ENCODE measurements at regions not wholly inside any gene's neighbourhood (a gene's known extent, or its start where the extent isn't known, plus 50 kb on each side); places are given as distances from the start of the nearest gene placed in this dataset.

- Histone ChIP-seq H3K4me3 (ENCODE audit: insufficient read depth, low read length, poor library complexity, severe bottlenecking) (no peak overlapping the region), H3K36me3 (ENCODE audit: low read length) (no peaks in the 10 kb centered on the region), H3F3A (ENCODE audit: insufficient read depth) (no peaks in the 10 kb centered on the region), H4K20me1 (ENCODE audit: low read depth, low read length) (no peaks in the 10 kb centered on the region), H3K27ac (ENCODE audit: low read depth, low read length) (no peak overlapping the region), H3K9me3 (ENCODE audit: insufficient read depth, low read length) (peaks cover 4% of the 10 kb centered on the region; the same call in 1 of the 2 replicates), H3K9me2 (replicated peaks; ENCODE audit: insufficient read depth, low read length) (no peaks in the 10 kb centered on the region), H2AFZ (ENCODE audit: low read depth, low read length, severe bottlenecking) (no peak overlapping the region), H3K9ac (ENCODE audit: low read length) (no peak overlapping the region), H3K4me2 (ENCODE audit: low read depth, low read length, poor library complexity, severe bottlenecking) (no peak overlapping the region), H3K79me2 (ENCODE audit: insufficient read depth, low read length) (no peaks in the 10 kb centered on the region), H3K27me3 (ENCODE audit: low read length) (no peaks in the 10 kb centered on the region)
- TF ChIP-seq EZH2phosphoT487 (conservative IDR thresholded peaks at IDR 0.05; ENCODE audit: low read length), result no peak
- no peak for TF ChIP-seq CTCF (IDR thresholded peaks at IDR 0.05; ENCODE audit: insufficient read depth, low read length, poor library complexity, severe bottlenecking)
Measured at GRCh38 chr15:46636206-46636605, 1001.4 kb downstream of the SQOR start.

- no peak for TF ChIP-seq CTCF (IDR thresholded peaks at IDR 0.05; ENCODE audit: insufficient read depth, low read length, poor library complexity, severe bottlenecking)
- no peak for TF ChIP-seq EZH2phosphoT487 (conservative IDR thresholded peaks at IDR 0.05; ENCODE audit: low read length)
- Histone ChIP-seq H3K27ac (ENCODE audit: low read depth, low read length) (no peak overlapping the region), H3K79me2 (ENCODE audit: insufficient read depth, low read length) (no peaks in the 10 kb centered on the region), H3K4me2 (ENCODE audit: low read depth, low read length, poor library complexity, severe bottlenecking) (no peak overlapping the region), H3K4me3 (ENCODE audit: insufficient read depth, low read length, poor library complexity, severe bottlenecking) (no peak overlapping the region), H3K27me3 (ENCODE audit: low read length) (no peaks in the 10 kb centered on the region), H3K36me3 (ENCODE audit: low read length) (no peaks in the 10 kb centered on the region), H3K9me3 (ENCODE audit: insufficient read depth, low read length) (no peaks in the 10 kb centered on the region), H4K20me1 (ENCODE audit: low read depth, low read length) (no peaks in the 10 kb centered on the region), H3F3A (ENCODE audit: insufficient read depth) (no peaks in the 10 kb centered on the region), H3K9me2 (replicated peaks; ENCODE audit: insufficient read depth, low read length) (no peaks in the 10 kb centered on the region), H2AFZ (ENCODE audit: low read depth, low read length, severe bottlenecking) (no peak overlapping the region), H3K9ac (ENCODE audit: low read length) (no peak overlapping the region)
Measured at GRCh38 chr15:46644501-46645481, 1010.0 kb downstream of the SQOR start.

GRCh38 chr15:46646490-46646889, 1011.7 kb downstream of the SQOR start:
- H3K9me2 ChIP-seq (replicated peaks; ENCODE audit: insufficient read depth, low read length), result no peaks in the 10 kb centered on the region
- no peaks in the 10 kb centered on the region for H4K20me1 ChIP-seq (ENCODE audit: low read depth, low read length)
- no peak overlapping the region for H3K4me2 ChIP-seq (ENCODE audit: low read depth, low read length, poor library complexity, severe bottlenecking)
- no peak overlapping the region for H2AFZ ChIP-seq (ENCODE audit: low read depth, low read length, severe bottlenecking)
- H3K4me3 ChIP-seq (ENCODE audit: insufficient read depth, low read length, poor library complexity, severe bottlenecking), result no peak overlapping the region
- no peak overlapping the region for H3K9ac ChIP-seq (ENCODE audit: low read length)
- no peaks in the 10 kb centered on the region for H3K36me3 ChIP-seq (ENCODE audit: low read length)
- no peaks in the 10 kb centered on the region for H3K9me3 ChIP-seq (ENCODE audit: insufficient read depth, low read length)
- no peak overlapping the region for H3K27ac ChIP-seq (ENCODE audit: low read depth, low read length)
- H3K27me3 ChIP-seq (ENCODE audit: low read length), result no peaks in the 10 kb centered on the region
- H3K79me2 ChIP-seq (ENCODE audit: insufficient read depth, low read length), result no peaks in the 10 kb centered on the region
- no peaks in the 10 kb centered on the region for H3F3A ChIP-seq (ENCODE audit: insufficient read depth)
- TF ChIP-seq CTCF (IDR thresholded peaks at IDR 0.05; ENCODE audit: insufficient read depth, low read length, poor library complexity, severe bottlenecking), result no peak
- TF ChIP-seq EZH2phosphoT487 (conservative IDR thresholded peaks at IDR 0.05; ENCODE audit: low read length), result no peak

Data from SU-DHL-6 (cell line).